Naive B cell (primary cell): ENCODE measurements at regions not wholly inside any gene's neighbourhood (a gene's known extent, or its start where the extent isn't known, plus 50 kb on each side); places are given as distances from the start of the nearest gene placed in this dataset.

Experiments
- ATAC-seq, 2 donors: fragments of 150-1000 bp; cut with Tn5 transposase; 2 replicates each; pipeline ENCODE4 v1.10.0; 2021; ENCODE audit warnings: low read depth in 2 of 2, mild to moderate bottlenecking in 2 of 2, moderate library complexity in 2 of 2
- DNase-seq: peaks from one replicate; pipeline ENCODE4 v3.0.0; 2022
- H3K27ac Mint-ChIP-seq, 6 donors: one replicate each; pipeline ENCODE4 v1.8.0; 2020 to 2022; ENCODE audit warnings: mild to moderate bottlenecking in 6 of 6, mixed read lengths in 6 of 6, moderate library complexity in 5 of 6, inconsistent platforms in 2 of 6
- H3K27me3 Mint-ChIP-seq, 3 donors: one replicate each; pipeline ENCODE4 v1.8.0; 2021 to 2022; ENCODE audit warnings: mixed read lengths in 3 of 3, mild to moderate bottlenecking in 1 of 3
- H3K36me3 Mint-ChIP-seq, 2 donors: one replicate each; pipeline ENCODE4 v1.8.0; 2020 to 2022; ENCODE audit warnings: mixed read lengths in 2 of 2, inconsistent platforms in 1 of 2, mild to moderate bottlenecking in 1 of 2
- H3K4me1 Mint-ChIP-seq, 3 donors: one replicate each; pipeline ENCODE4 v1.8.0; 2020 to 2022; ENCODE audit warnings: mixed read lengths in 3 of 3, inconsistent platforms in 1 of 3, mild to moderate bottlenecking in 1 of 3, moderate library complexity in 1 of 3
- H3K4me3 Mint-ChIP-seq, 8 donors: one replicate each; pipeline ENCODE4 v1.8.0; 2020 to 2022; ENCODE audit warnings: mild to moderate bottlenecking in 8 of 8, mixed read lengths in 8 of 8, moderate library complexity in 8 of 8, inconsistent platforms in 2 of 8
- H3K9me3 Mint-ChIP-seq, 7 donors: one replicate each; pipeline ENCODE4 v1.8.0; 2020 to 2022; ENCODE audit warnings: mixed read lengths in 7 of 7, mild to moderate bottlenecking in 5 of 7, inconsistent platforms in 2 of 7, moderate library complexity in 1 of 7

DNA sequence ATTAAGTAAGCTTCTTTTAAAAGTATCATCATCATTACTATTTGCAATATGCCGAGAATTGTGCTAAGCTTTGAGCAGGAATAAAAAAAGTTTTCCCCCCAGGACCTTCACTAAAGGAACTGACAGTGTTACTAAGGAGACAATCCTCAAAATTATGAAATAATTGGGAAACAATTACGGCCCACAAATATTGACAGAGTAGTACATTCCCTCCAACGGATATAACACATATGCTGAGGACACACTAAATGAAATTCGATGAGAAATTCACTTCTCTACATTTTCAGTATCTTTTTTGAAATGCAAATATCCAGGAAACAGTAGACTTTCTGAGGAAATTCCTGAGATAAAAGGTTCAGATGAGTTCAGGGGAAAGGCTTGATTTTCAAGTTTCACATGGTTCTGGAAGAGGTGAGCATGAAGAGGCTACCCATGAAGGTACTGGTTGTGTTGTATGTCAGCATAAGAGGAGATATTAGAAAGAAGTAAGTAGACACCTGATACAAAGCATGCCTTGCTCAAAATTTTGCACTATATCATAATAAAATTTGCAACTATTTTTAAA, 171.2 kb upstream of the NR5A2 start:
- H3K4me1 Mint-ChIP-seq, result peaks cover 9 to 26% (median 10%) of the 10 kb centered on the region in 3 donors

DNA sequence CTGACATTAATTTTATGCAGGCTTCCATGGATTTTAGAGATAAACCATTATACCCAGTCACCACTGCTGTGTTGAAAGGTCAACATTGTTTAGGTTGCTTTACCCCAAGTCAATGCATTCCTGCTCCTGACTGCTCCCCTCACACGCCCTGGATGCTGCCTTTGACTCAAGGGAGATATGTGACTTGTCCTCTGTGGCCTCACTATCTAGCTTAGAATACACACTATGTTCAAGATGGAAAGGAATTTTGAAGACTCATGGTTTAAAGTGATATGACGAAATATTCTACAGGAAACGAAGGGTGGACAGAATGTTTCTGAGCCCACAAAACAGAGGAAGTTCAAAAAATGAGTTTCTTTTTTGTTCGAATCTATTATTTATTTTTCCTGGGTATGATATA, 170.4 kb upstream of the NR5A2 start:
- no peak overlapping the region for H3K27ac Mint-ChIP-seq

More for the DNA sequence above, 171.2 kb upstream of the NR5A2 start:
- Mint-ChIP-seq H3K4me3 (no peak overlapping the region), H3K36me3 (no peaks in the 10 kb centered on the region), H3K9me3 (no peaks in the 10 kb centered on the region), H3K27ac (no peak overlapping the region), H3K27me3 (peaks cover 0 to 12% (median 4%) of the 10 kb centered on the region in 3 donors)
- ATAC-seq (no peak), DNase-seq (no peak)

DNA sequence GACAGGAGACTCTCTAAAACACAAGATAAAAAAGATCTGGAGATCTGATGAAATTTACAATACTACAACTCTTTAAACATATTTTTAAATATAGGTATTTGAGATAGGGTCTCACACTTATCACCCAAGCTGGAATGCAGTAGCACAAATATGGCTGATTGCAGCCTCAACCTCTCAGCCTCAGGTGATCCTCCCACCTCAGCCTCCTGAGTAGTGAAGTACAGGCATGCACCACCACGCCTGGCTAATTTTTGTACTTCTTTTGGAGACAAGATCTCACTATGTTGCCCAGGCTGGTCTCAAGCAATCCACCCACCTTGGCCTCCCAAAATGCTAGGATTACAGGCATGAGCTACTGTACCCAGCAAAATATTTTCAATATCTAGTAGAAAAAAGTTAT, 170.0 kb upstream of the NR5A2 start:
- Mint-ChIP-seq H3K4me1 (peaks cover 10 to 27% (median 10%) of the 10 kb centered on the region in 3 donors), H3K27ac (no peak overlapping the region), H3K4me3 (no peak overlapping the region), H3K9me3 (no peaks in the 10 kb centered on the region), H3K27me3 (peaks cover 0 to 12% (median 9%) of the 10 kb centered on the region in 3 donors), H3K36me3 (no peaks in the 10 kb centered on the region)
- DNase-seq, result no peak
- ATAC-seq, result no peak

More for the DNA sequence above, 170.4 kb upstream of the NR5A2 start:
- ATAC-seq (no peak), DNase-seq (no peak)
- Mint-ChIP-seq H3K9me3 (no peaks in the 10 kb centered on the region), H3K27me3 (peaks cover 0 to 12% (median 9%) of the 10 kb centered on the region in 3 donors), H3K4me3 (no peak overlapping the region), H3K4me1 (peaks cover 10 to 27% (median 10%) of the 10 kb centered on the region in 3 donors), H3K36me3 (no peaks in the 10 kb centered on the region)

DNA sequence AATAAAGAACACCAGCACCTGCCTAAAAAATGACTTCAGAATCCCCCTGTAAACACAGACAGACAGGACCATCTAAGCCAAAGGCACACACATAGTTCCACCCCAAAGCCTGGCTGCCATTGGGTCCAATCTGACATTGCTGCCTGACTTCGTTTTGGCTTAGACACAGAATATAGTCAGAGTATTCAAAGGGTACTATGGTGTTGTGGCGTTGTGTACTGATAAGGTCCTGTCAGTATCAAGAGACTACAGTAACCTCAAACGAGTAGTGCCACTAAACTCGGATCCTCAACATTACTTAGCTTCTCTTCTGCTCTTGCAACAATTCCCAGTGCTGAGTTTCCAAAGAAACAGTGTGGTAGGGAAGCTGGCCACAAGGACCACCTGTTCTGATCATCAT, 169.3 kb upstream of the NR5A2 start:
- no peak for DNase-seq
- H3K36me3 Mint-ChIP-seq, result no peaks in the 10 kb centered on the region
- no peak for ATAC-seq
- H3K27me3 Mint-ChIP-seq, result peaks cover 0 to 14% (median 9%) of the 10 kb centered on the region in 3 donors
- peaks cover 10 to 27% (median 10%) of the 10 kb centered on the region in 3 donors for H3K4me1 Mint-ChIP-seq
- no peaks in the 10 kb centered on the region for H3K9me3 Mint-ChIP-seq
- no peak overlapping the region for H3K27ac Mint-ChIP-seq
- no peak overlapping the region for H3K4me3 Mint-ChIP-seq

DNA sequence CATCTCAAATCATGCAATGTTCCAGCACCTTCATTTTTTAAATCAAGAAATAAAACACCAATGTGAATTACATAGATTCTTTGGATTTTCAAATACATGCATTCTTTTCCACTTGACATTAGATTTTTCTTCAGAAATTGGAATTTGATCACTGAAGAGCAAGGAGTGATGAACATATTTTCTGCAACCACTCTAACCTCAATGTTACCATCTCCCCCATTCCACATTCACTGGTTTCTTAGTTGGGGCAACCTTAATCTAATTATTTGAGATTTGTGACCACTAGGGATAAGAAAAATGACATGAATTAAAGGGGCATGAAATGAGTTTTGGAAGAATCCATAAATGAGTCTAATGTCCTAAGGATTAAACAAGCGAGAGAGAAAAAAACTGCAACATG, 168.7 kb upstream of the NR5A2 start:
- ATAC-seq (no peak), DNase-seq (no peak)
- peaks cover 10 to 27% (median 10%) of the 10 kb centered on the region in 3 donors for H3K4me1 Mint-ChIP-seq
- H3K27ac Mint-ChIP-seq, result no peak overlapping the region
- H3K27me3 Mint-ChIP-seq, result peaks cover 0 to 18% (median 9%) of the 10 kb centered on the region in 3 donors
- no peaks in the 10 kb centered on the region for H3K36me3 Mint-ChIP-seq
- H3K9me3 Mint-ChIP-seq, result no peaks in the 10 kb centered on the region
- H3K4me3 Mint-ChIP-seq, result no peak overlapping the region

DNA sequence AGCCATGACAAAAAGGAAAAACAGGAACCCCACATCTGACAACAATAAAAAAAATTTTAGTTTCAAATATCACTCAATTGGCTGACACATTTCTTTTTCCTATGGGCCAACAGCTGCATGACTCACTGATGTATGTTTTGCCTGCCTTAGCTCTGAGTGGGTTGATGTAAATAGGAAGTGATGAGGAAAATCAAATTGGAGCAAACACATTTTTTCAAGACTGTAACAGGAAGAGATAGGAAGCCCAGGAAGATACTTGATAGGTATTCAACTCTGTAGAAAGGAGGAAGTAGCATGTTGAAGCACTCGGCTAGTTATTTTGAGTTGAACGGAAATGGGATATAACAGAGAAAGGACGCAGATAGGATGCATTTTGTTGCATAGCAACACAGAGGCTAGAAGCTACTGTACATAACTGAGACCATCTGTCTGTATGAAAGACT, 168.0 kb upstream of the NR5A2 start:
- Mint-ChIP-seq H3K27ac (peak overlapping the region in 3 of 6 donors; percentile 4 to 16 (median 6)), H3K4me3 (peak overlapping the region in 4 of 8 donors; percentile 2 to 46 (median 10))

DNA sequence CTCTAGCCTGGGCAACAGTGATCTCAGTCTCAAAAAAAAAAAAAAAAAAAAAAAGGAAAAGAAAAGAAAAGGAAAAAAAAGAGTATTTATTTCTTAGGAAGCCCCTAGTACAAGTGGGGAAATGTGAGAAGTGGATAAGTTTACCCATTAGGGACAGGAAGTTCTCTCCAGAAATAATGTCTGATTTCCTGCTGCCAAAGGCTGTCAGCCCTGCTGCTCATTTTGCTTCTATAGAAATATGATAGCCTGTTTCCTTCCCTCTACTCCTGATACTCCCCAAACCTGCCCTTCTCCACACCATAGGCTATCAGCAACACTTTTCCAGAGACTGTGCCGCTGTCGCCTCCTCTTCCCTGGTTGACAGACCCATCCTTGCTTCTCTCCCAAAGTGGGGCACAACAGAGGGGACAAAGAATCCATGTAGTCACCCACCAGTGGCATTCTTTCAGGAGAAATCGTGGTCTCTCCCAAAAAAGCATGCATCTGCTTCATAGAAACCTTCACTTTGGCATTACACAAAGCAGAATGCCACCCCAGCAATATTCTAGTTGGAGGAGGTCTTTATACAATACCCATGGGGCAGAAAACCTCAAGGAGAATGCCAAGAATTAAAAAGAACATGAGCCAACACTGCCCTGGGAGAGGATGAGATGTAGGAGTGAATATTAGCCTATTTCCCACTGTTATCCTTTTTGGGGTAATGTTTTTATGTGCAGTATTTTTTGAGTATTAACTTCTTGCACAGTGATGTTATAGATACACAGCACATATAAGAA, 166.3 kb upstream of the NR5A2 start:
- Mint-ChIP-seq H3K27ac (no peak overlapping the region), H3K9me3 (no peaks in the 10 kb centered on the region), H3K36me3 (no peaks in the 10 kb centered on the region), H3K4me3 (peak overlapping the region in 2 of 8 donors; percentile 48 to 59), H3K4me1 (peaks cover 10 to 27% (median 10%) of the 10 kb centered on the region in 3 donors), H3K27me3 (peaks cover 0 to 18% (median 9%) of the 10 kb centered on the region in 3 donors)
- ATAC-seq (no peak), DNase-seq (no peak)

More for the DNA sequence above, 168.0 kb upstream of the NR5A2 start:
- Mint-ChIP-seq H3K4me1 (peaks cover 10 to 27% (median 10%) of the 10 kb centered on the region in 3 donors), H3K36me3 (no peaks in the 10 kb centered on the region), H3K27me3 (peaks cover 0 to 18% (median 9%) of the 10 kb centered on the region in 3 donors), H3K9me3 (no peaks in the 10 kb centered on the region)
- peak; percentile 21 for DNase-seq
- ATAC-seq, result peak; percentile 89 to 94

DNA sequence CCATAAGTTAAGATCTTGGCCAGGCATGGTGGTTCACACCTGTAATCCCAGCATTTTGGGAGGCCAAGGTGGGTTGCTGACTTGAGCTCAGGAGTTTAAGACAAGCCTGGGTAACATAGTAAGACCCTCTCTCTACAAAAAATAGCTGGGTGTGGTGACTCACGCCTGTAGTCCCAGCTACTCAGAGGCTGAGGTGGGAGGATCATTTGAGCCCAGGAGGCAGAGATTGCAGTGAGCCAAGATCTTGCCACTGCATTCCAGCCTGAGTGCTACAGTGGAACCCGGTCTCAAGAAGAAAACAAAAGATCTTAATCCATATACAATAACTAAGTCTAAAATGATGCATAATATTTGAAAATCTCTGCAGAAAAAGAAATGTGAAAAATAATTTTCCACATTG, 165.5 kb upstream of the NR5A2 start:
- no peak overlapping the region for H3K4me3 Mint-ChIP-seq
- H3K36me3 Mint-ChIP-seq, result no peaks in the 10 kb centered on the region
- H3K4me1 Mint-ChIP-seq, result peaks cover 10 to 27% (median 14%) of the 10 kb centered on the region in 3 donors
- no peaks in the 10 kb centered on the region for H3K9me3 Mint-ChIP-seq
- DNase-seq, result no peak
- no peak for ATAC-seq
- peaks cover 0 to 18% (median 9%) of the 10 kb centered on the region in 3 donors for H3K27me3 Mint-ChIP-seq
- no peak overlapping the region for H3K27ac Mint-ChIP-seq

DNA sequence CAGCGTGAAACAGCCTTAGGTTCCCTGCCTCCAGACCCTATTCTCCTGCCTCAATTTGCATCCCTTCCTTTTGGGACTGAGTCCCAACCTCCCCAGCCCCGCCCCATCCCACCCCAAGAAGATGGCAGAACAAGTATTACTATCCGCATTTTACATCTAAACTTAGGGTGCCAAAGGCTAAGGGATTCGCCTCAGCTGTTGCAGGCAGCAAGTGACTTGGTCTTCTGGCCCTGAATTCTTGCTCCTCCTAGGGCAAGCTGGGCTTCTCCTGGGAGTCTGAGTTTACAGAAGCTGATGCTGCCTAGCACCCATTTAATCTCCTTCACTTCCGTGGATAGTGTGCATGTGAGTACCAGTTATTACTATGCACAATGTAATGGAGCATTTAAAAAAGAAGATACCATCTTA, 161.3 kb upstream of the NR5A2 start:
- H3K9me3 Mint-ChIP-seq, result no peaks in the 10 kb centered on the region
- no peak overlapping the region for H3K27ac Mint-ChIP-seq
- H3K36me3 Mint-ChIP-seq, result no peaks in the 10 kb centered on the region
- DNase-seq, result no peak
- no peak for ATAC-seq
- H3K4me3 Mint-ChIP-seq, result peak overlapping the region in 1 of 8 donors; percentile 51
- H3K27me3 Mint-ChIP-seq, result peaks cover 0 to 16% (median 5%) of the 10 kb centered on the region in 3 donors
- peaks cover 2 to 12% (median 9%) of the 10 kb centered on the region in 3 donors for H3K4me1 Mint-ChIP-seq

DNA sequence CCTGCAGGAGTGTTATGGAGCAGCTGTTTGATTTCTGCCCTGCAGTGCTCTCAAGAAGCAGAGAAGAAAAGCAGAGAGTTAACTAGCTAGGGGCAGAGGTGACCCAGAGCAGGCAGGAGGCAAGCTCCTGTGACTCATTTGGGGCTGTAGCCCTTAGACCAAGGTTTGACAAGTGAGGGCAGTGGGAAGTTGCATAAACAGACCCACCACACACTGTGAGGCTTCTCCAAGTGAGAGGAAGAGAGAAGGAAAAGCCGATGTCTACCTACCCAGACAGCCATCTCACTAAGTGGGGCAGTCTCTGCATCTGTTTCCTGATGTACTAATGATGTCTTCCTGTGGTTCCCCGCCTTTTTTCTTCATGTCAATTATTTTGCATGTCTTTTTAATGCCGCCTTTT, 159.9 kb upstream of the NR5A2 start:
- H3K36me3 Mint-ChIP-seq, result no peaks in the 10 kb centered on the region
- no peak for DNase-seq
- H3K27ac Mint-ChIP-seq, result no peak overlapping the region
- peak overlapping the region in 6 of 8 donors; percentile 16 to 61 (median 42) for H3K4me3 Mint-ChIP-seq
- peaks cover 0 to 10% (median 0%) of the 10 kb centered on the region in 3 donors for H3K27me3 Mint-ChIP-seq
- no peaks in the 10 kb centered on the region for H3K9me3 Mint-ChIP-seq
- peaks cover 0 to 11% (median 7%) of the 10 kb centered on the region in 3 donors for H3K4me1 Mint-ChIP-seq
- ATAC-seq, result peak; percentile 56 to 63

DNA sequence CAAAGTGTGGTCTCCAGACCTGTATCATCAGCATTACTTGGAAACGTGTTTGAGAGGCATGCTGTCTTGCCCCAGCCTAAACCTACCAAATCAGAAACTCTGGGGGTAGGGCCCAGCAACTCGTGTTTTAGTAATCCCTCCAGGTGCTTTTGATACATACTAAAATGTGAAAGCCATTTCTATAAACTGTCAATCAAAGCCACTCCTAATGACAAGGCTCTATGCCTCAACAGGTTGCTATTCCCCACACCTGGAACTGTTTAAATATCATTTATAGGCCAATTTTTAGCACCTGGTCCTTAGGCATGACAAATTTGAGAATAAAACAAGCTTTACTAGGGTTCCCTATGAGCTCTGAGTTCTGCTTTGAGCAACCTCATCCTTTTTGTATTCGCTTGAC, 158.7 kb upstream of the NR5A2 start:
- H3K27me3 Mint-ChIP-seq, result peaks cover 0 to 5% (median 0%) of the 10 kb centered on the region in 3 donors
- H3K9me3 Mint-ChIP-seq, result no peaks in the 10 kb centered on the region
- no peak for ATAC-seq
- no peak overlapping the region for H3K27ac Mint-ChIP-seq
- peaks cover 0 to 11% (median 7%) of the 10 kb centered on the region in 3 donors for H3K4me1 Mint-ChIP-seq
- H3K36me3 Mint-ChIP-seq, result no peaks in the 10 kb centered on the region
- H3K4me3 Mint-ChIP-seq, result no peak overlapping the region
- no peak for DNase-seq

DNA sequence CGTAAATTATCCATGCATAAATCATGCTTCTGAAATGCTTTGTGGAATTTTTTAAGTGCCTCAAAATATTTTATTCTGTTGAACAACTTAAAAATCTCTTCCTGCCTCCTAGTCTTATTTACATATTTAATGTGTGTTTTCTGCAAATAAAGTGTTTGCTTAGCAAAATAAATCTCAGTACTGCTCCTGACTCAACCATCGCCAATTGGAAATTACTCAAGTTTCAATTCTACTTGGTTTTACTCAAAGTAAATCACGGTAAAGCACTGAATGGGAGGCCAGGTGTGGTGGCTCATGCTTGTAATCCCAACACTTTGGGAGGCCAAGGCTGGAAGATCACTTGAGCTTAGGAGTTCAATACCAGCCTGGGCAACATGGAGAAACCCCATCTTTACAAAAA, 152.2 kb upstream of the NR5A2 start:
- Mint-ChIP-seq H3K4me3 (peak overlapping the region in 3 of 8 donors; percentile 12 to 56 (median 19)), H3K27me3 (no peaks in the 10 kb centered on the region), H3K4me1 (peaks cover 30 to 43% (median 35%) of the 10 kb centered on the region in 3 donors), H3K9me3 (peaks cover 0 to 18% (median 13%) of the 10 kb centered on the region in 7 donors), H3K27ac (peak overlapping the region in 2 of 6 donors; percentile 9 to 22), H3K36me3 (no peaks in the 10 kb centered on the region)
- ATAC-seq, result no peak
- DNase-seq, result no peak

DNA sequence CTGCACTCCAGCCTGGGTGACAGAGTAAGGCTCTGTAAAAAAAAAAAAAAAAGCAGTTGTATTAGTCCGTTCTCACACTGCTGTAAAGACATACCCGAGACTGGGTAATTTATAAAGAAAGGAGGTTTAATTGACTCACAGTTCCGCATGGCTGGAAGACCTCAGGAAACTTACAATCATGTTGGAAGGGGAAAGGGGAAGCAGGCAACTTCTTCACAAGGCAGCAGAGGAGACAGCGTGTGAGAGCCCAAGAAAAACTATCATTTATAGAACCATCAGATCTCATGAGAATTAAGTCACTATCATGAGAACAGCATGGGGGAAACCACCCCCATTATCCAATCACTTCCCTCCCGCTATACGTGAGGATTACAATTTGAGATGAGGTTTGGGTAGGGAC, 151.7 kb upstream of the NR5A2 start:
- Mint-ChIP-seq H3K27me3 (no peaks in the 10 kb centered on the region), H3K27ac (peak overlapping the region in 5 of 6 donors; percentile 9 to 96 (median 22)), H3K36me3 (no peaks in the 10 kb centered on the region), H3K4me1 (peaks cover 31 to 45% (median 38%) of the 10 kb centered on the region in 3 donors), H3K4me3 (peak overlapping the region in 2 of 8 donors; percentile 19 to 71), H3K9me3 (peaks cover 0 to 18% (median 13%) of the 10 kb centered on the region in 7 donors)
- DNase-seq (no peak), ATAC-seq (no peak)
